ENCODE measurements at regions not wholly inside any gene's neighbourhood (a gene's known extent, or its start where the extent isn't known, plus 50 kb on each side); places are given as distances from the start of the nearest gene placed in this dataset.

DNA sequence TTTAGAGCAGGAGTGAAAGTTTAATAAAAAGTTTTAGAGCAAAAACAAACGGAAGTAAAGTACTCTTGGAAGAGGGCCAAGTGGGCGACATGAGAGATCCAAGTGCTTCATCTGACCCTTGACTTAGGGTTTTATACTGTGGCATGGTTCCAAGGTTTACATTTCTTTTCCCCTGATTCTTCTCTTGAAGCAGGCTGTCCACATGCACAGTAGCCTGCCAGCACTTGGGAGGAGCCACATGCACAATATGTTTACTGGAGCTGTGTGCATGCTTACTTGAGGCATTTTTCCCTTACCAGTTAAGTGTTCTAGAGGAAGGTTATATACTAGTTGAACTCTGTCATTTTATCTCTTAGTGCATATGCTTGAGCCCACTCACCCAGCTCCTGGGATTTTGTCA lies 295.6 kb downstream of the TBC1D4 start:
- TF ChIP-seq, protein P1, sequence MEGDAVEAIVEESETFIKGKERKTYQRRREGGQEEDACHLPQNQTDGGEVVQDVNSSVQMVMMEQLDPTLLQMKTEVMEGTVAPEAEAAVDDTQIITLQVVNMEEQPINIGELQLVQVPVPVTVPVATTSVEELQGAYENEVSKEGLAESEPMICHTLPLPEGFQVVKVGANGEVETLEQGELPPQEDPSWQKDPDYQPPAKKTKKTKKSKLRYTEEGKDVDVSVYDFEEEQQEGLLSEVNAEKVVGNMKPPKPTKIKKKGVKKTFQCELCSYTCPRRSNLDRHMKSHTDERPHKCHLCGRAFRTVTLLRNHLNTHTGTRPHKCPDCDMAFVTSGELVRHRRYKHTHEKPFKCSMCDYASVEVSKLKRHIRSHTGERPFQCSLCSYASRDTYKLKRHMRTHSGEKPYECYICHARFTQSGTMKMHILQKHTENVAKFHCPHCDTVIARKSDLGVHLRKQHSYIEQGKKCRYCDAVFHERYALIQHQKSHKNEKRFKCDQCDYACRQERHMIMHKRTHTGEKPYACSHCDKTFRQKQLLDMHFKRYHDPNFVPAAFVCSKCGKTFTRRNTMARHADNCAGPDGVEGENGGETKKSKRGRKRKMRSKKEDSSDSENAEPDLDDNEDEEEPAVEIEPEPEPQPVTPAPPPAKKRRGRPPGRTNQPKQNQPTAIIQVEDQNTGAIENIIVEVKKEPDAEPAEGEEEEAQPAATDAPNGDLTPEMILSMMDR (IDR thresholded peaks at IDR 0.05): no peak
- no peak for TF ChIP-seq POLR2A (IDR thresholded peaks at IDR 0.05)
